B cell (primary cell): ENCODE measurements at regions not wholly inside any gene's neighbourhood (a gene's known extent, or its start where the extent isn't known, plus 50 kb on each side); places are given as distances from the start of the nearest gene placed in this dataset.

Experiments
- EZH2 ChIP-seq: IDR thresholded peaks from 2 replicates; pipeline ENCODE4 v1.6.1; 2012; ENCODE audit warnings: borderline replicate concordance, low read depth, mild to moderate bottlenecking, moderate library complexity, low read length; ENCODE audit not compliant: insufficient read depth, poor library complexity, severe bottlenecking
- TF ChIP-seq, protein P1 (sequence below): fragments of 200-600 bp; IDR thresholded peaks from one replicate; pipeline ENCODE4 v1.8.0; 2022; ENCODE audit warnings: antibody characterized with exemption, mild to moderate bottlenecking

DNA sequence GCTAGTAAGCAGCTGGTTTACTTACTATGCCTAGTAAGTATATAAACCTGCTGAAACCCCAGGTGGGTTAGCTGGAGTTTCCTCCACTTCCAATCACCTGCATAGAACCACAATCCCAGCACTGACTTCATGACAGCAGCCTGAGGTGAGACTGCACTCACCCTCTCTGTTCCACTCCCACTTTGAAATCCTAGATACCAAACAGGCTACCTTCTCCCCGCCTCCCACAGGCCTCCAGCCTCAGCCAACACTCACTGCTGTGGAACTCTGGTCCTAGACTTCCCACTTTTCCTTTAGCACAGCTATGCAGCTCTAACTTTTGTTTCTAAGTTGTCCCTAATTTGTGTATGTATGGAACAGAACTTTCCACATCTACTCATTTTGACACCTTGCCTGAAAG, 149.7 kb upstream of the ARID1B start:
- TF ChIP-seq, protein P1, sequence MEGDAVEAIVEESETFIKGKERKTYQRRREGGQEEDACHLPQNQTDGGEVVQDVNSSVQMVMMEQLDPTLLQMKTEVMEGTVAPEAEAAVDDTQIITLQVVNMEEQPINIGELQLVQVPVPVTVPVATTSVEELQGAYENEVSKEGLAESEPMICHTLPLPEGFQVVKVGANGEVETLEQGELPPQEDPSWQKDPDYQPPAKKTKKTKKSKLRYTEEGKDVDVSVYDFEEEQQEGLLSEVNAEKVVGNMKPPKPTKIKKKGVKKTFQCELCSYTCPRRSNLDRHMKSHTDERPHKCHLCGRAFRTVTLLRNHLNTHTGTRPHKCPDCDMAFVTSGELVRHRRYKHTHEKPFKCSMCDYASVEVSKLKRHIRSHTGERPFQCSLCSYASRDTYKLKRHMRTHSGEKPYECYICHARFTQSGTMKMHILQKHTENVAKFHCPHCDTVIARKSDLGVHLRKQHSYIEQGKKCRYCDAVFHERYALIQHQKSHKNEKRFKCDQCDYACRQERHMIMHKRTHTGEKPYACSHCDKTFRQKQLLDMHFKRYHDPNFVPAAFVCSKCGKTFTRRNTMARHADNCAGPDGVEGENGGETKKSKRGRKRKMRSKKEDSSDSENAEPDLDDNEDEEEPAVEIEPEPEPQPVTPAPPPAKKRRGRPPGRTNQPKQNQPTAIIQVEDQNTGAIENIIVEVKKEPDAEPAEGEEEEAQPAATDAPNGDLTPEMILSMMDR = no peak
- no peak for TF ChIP-seq EZH2
